GM21447 (cell line): ENCODE measurements at regions not wholly inside any gene's neighbourhood (a gene's known extent, or its start where the extent isn't known, plus 50 kb on each side); places are given as distances from the start of the nearest gene placed in this dataset.
"Not testable (repeated sequence)": the region's sequence is repeated elsewhere in the genome, so short reads cannot be mapped to it uniquely, and the experiment has no call there.

Experiments
- ATAC-seq: cut with Tn5 transposase; IDR thresholded peaks from one replicate; pipeline ENCODE4 v1.9.1; 2021; ENCODE audit not compliant: unreplicated experiment

GRCh38 chr6:156691018-156691417 lies 86.2 kb upstream of the ARID1B start:
- ATAC-seq: peak; percentile 57

DNA sequence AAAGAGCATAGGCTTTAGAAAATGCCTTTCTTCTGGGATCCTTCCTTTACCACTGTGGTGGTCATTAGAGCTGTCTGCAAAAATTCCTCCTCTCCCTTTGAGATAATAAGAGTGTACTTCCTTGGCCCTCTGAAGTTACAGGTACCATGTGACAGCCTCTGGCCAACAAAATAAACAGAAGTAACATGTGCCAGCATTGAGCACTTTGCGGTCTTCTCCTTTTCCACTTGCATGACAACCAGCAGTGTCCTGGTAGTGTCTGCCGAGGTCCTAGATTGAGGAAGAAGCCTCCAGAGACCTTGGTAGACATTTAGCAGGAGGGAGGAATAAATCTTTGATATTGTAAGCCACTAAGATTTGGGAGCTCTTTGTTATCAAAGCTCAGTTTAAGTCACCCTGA lies 87.5 kb upstream of the ARID1B start:
- ATAC-seq: no peak

DNA sequence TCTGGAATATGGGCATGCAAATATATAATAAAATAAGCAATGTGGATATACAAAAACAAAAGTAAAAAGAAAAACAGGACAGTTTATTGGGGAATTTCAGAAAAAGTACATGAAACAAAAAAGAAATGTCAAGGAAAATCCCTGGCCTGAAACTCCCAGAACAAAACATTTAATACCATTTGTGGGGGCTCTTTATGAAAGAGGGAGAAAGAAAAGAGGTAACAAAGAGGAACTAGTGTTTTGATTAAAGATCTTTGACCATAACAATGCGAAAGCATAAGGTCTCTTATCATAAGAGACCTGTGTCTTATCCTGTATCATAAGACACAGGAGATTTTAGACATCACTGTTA lies 88.6 kb upstream of the ARID1B start:
- no peak for ATAC-seq

- no peak for ATAC-seq
Observed at GRCh38 chr6:156687789-156688619, 89.2 kb upstream of the ARID1B start.

DNA sequence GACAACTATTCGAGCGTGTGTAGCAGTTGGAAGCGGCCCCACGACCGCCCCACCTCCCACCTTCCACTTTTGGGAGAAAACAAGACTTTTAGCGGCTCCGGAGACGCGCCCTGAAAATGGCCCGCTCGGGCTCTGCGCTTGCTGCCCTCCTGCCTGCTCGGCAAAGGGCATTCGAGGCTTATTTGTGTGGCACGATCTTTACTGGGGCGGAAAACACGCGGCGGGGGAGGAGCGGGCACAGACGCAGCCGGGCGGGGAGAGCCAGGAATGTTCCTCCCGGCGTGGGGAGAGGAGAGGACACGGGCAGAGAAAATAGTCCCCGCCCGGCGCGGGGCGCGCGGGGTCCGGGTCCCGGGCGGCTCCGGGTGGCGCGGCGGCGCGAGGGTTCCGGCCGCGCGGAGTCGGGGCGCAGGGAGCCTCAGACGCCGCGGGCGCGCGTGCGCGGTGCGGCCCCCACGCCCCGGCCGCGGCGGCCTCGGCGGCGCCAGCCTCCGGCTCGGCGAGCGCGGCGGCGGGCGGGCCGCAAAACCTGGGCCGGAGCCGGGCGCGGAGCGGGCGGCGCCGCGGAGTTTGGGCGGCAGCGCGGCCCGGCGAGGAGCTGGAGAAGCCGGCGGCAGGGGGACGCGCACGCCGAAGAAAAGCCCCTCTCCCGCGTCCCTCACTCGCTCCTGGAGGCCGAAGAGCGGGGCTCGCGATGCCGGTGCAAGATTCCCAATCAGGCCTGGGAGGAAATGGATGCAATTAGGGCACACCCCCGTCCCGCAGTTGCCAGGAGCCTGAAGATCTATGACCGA lies 90.0 kb upstream of the ARID1B start:
- peak; percentile 51 for ATAC-seq

- ATAC-seq: no peak
Observed at GRCh38 chr6:156686301-156686994, 90.7 kb upstream of the ARID1B start.

DNA sequence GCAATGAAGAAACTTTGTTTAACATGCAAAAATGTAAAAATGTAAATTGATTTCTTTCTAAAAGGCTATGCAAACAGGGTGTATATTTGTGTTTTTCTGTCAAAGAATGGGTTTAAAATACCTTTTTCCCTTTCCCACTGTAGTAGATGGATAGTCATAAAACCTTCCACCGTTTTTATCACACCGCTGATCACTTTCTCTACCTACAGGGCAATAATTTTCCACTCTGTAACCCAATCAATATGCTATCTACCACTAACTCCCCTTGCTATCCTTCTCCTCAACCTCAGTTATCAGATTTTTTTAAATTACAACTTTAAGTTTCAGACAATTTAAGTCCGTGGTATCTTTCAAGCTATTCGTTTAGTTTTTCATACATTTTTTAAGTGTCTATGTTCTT lies 91.4 kb upstream of the ARID1B start:
- no peak for ATAC-seq

DNA sequence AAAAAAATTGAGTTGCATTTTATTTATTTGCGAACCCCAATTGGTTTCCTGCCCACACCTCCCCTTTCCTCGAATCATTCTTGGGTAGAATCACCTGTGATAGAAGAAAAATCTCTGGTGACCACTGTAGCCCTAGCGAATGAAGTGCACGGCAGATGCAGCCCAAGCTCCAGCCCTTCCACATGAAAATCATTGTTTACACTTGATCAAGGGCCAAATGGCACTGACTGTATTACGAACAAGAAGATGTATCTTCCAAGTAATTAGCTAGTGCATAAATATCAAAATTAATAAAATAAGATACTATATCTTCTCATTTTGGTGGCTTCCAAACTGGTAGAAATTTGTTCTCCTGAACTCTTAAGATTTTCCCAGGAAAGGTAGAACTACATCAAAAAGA lies 93.4 kb upstream of the ARID1B start:
- ATAC-seq: no peak

- no peak for ATAC-seq
Observed at GRCh38 chr6:156676721-156677120, 100.5 kb upstream of the ARID1B start.

DNA sequence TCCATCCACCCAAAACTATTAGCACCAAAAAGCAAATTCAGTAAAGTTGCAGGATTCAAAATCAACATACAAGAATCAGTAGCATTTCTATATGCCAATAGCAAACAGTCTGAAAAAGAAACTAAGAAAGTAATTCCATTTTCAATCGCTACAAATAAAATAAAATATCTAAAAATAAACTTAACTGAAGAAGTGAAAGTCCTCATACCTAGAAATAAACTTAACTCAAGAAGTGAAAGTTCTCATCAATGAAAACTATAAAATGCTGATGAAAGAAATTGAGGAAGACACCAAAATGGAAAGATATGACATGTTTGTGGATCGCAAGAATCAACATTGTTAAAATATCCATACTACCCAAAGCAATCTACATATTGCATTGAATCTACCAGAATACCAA lies 103.0 kb upstream of the ARID1B start:
- ATAC-seq: no peak

GRCh38 chr6:156670097-156670496 lies 107.1 kb upstream of the ARID1B start:
- ATAC-seq: not testable (repeated sequence)

GRCh38 chr6:156662025-156662445 lies 115.1 kb upstream of the ARID1B start:
- ATAC-seq: no peak

- no peak for ATAC-seq
Observed at GRCh38 chr6:156660389-156660788, 116.8 kb upstream of the ARID1B start.

GRCh38 chr6:156659822-156660198 lies 117.4 kb upstream of the ARID1B start:
- no peak for ATAC-seq

- ATAC-seq: no peak
Observed at GRCh38 chr6:156658966-156659821, 118.0 kb upstream of the ARID1B start.

GRCh38 chr6:156658186-156658965 lies 118.8 kb upstream of the ARID1B start:
- no peak for ATAC-seq

- ATAC-seq: no peak
Observed at GRCh38 chr6:156657296-156657695, 119.9 kb upstream of the ARID1B start.

DNA sequence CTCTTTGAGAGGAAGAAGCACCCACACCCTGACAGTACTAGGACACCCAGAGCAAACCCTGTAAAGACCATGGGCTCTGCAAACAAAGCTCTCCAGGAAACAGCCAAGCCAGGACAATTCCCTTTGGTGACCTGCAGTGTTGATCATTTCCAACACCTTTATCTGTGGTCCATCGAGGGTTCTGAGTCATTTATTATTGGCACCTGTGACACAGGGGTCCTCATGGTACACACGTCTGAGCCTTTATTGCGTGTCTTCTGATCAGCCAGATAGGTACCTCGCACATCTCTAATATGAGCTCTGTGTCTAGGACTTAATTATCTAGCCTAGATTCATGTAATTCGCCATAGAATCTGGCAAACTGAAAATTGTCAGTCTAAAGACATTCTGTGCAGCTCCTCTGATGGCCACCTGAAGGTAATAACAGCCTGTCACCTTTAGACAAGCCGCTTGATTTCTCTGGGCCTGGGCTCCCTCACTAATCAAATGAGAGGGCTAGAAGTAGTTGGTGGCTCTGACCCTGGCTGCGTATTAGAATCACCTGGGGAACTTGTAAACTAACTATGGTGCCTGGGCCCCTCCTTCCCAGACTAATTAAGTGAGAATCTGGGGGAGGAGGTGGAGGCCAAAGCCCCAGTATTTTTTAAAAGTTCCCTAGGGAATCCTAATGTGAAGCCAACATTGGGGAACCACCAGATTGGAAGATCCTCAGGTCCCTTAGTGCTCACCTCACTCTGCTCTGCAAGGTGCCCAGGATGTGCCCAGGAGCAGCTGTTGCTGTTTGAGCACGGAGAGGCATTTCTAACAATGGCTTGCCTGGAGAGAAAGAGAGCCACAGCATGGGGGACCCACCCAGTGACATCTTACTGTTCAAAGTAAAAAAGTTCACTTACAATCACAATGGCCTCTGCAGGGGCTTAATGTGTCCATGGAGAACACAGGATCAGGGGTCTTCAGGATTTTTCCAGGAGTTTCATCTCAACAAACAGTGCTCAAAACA lies 122.0 kb upstream of the ARID1B start:
- ATAC-seq: no peak

DNA sequence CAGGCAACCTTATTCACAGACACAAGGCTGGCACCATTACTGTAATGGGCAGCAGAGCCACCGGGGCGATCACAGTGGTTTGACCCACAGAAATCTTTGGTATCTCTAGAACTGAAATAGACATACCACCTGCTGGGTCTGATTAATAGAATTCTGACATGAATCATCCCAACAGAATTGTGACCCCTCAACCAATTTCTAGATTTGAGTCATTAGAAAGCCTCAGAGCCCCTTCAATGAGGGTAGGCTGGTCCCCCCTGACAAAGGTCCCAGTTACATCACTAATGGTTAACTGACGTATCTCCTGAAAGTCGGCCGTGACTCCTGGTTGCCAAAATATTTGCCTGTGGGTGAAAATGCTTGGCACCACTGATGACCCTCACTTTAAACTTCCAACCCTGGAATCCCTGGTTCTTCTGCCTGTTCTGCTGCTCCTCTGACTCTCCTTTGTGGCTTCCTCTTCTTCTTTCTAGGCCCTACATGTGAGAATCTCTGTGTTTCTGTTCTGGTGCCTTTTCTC lies 124.9 kb upstream of the ARID1B start:
- no peak for ATAC-seq
